ENCODE measurements at regions not wholly inside any gene's neighbourhood (a gene's known extent, or its start where the extent isn't known, plus 50 kb on each side); places are given as distances from the start of the nearest gene placed in this dataset.

GRCh38 chr14:82755923-82756322 is 1222.3 kb upstream of the SEL1L start:
- Histone ChIP-seq H3K9ac (ENCODE audit: low read depth in 1 of 2, low read length in 2 of 2) (no peak overlapping the region), H3K4me3 (ENCODE audit: low read depth in 1 of 2, low read length in 2 of 2) (no peak overlapping the region), H3K9me3 (ENCODE audit: control insufficient read depth in 1 of 2, low read length in 2 of 2) (peaks cover 2 to 4% of the 10 kb centered on the region in 2 donors), H3K4me1 (ENCODE audit: control insufficient read depth in 1 of 2, insufficient read depth in 2 of 2, low read length in 2 of 2) (no peaks in the 10 kb centered on the region), H3K27ac (ENCODE audit: low read depth, low read length) (no peak overlapping the region), H3K27me3 (ENCODE audit: control insufficient read depth in 1 of 2, insufficient read depth in 2 of 2, low read length in 2 of 2) (no peaks in the 10 kb centered on the region), H3K36me3 (ENCODE audit: control insufficient read depth in 1 of 2, insufficient read depth in 2 of 2, low read length in 2 of 2) (no peaks in the 10 kb centered on the region)

GRCh38 chr14:82757776-82758175 is 1224.1 kb upstream of the SEL1L start:
- no peak overlapping the region for H3K27ac ChIP-seq (ENCODE audit: low read depth, low read length)
- no peaks in the 10 kb centered on the region for H3K27me3 ChIP-seq (ENCODE audit: control insufficient read depth in 1 of 2, insufficient read depth in 2 of 2, low read length in 2 of 2)
- H3K9ac ChIP-seq (ENCODE audit: low read depth in 1 of 2, low read length in 2 of 2), result no peak overlapping the region
- no peaks in the 10 kb centered on the region for H3K4me1 ChIP-seq (ENCODE audit: control insufficient read depth in 1 of 2, insufficient read depth in 2 of 2, low read length in 2 of 2)
- no peaks in the 10 kb centered on the region for H3K36me3 ChIP-seq (ENCODE audit: control insufficient read depth in 1 of 2, insufficient read depth in 2 of 2, low read length in 2 of 2)
- H3K4me3 ChIP-seq (ENCODE audit: low read depth in 1 of 2, low read length in 2 of 2), result no peak overlapping the region
- H3K9me3 ChIP-seq (ENCODE audit: control insufficient read depth in 1 of 2, low read length in 2 of 2), result peaks cover 2 to 4% of the 10 kb centered on the region in 2 donors

- no peaks in the 10 kb centered on the region for H3K27me3 ChIP-seq (ENCODE audit: control insufficient read depth in 1 of 2, insufficient read depth in 2 of 2, low read length in 2 of 2)
- no peaks in the 10 kb centered on the region for H3K36me3 ChIP-seq (ENCODE audit: control insufficient read depth in 1 of 2, insufficient read depth in 2 of 2, low read length in 2 of 2)
- no peak overlapping the region for H3K9ac ChIP-seq (ENCODE audit: low read depth in 1 of 2, low read length in 2 of 2)
- no peak overlapping the region for H3K4me3 ChIP-seq (ENCODE audit: low read depth in 1 of 2, low read length in 2 of 2)
- no peaks in the 10 kb centered on the region for H3K4me1 ChIP-seq (ENCODE audit: control insufficient read depth in 1 of 2, insufficient read depth in 2 of 2, low read length in 2 of 2)
- H3K27ac ChIP-seq (ENCODE audit: low read depth, low read length), result no peak overlapping the region
- H3K9me3 ChIP-seq (ENCODE audit: control insufficient read depth in 1 of 2, low read length in 2 of 2), result no peaks in the 10 kb centered on the region
Measured at GRCh38 chr14:82759656-82760055, 1226.0 kb upstream of the SEL1L start.

GRCh38 chr14:82766123-82766522 is 1232.5 kb upstream of the SEL1L start:
- Histone ChIP-seq H3K27me3 (ENCODE audit: control insufficient read depth in 1 of 2, insufficient read depth in 2 of 2, low read length in 2 of 2) (no peaks in the 10 kb centered on the region), H3K9ac (ENCODE audit: low read depth in 1 of 2, low read length in 2 of 2) (no peak overlapping the region), H3K36me3 (ENCODE audit: control insufficient read depth in 1 of 2, insufficient read depth in 2 of 2, low read length in 2 of 2) (no peaks in the 10 kb centered on the region), H3K27ac (ENCODE audit: low read depth, low read length) (no peak overlapping the region), H3K4me3 (ENCODE audit: low read depth in 1 of 2, low read length in 2 of 2) (no peak overlapping the region), H3K4me1 (ENCODE audit: control insufficient read depth in 1 of 2, insufficient read depth in 2 of 2, low read length in 2 of 2) (no peaks in the 10 kb centered on the region), H3K9me3 (ENCODE audit: control insufficient read depth in 1 of 2, low read length in 2 of 2) (no peaks in the 10 kb centered on the region)

GRCh38 chr14:82766996-82767395 is 1233.3 kb upstream of the SEL1L start:
- Histone ChIP-seq H3K36me3 (ENCODE audit: control insufficient read depth in 1 of 2, insufficient read depth in 2 of 2, low read length in 2 of 2) (no peaks in the 10 kb centered on the region), H3K4me1 (ENCODE audit: control insufficient read depth in 1 of 2, insufficient read depth in 2 of 2, low read length in 2 of 2) (no peaks in the 10 kb centered on the region), H3K4me3 (ENCODE audit: low read depth in 1 of 2, low read length in 2 of 2) (no peak overlapping the region), H3K9ac (ENCODE audit: low read depth in 1 of 2, low read length in 2 of 2) (no peak overlapping the region), H3K27ac (ENCODE audit: low read depth, low read length) (no peak overlapping the region), H3K27me3 (ENCODE audit: control insufficient read depth in 1 of 2, insufficient read depth in 2 of 2, low read length in 2 of 2) (no peaks in the 10 kb centered on the region), H3K9me3 (ENCODE audit: control insufficient read depth in 1 of 2, low read length in 2 of 2) (no peaks in the 10 kb centered on the region)

GRCh38 chr14:82776958-82777357 is 1243.3 kb upstream of the SEL1L start:
- H3K36me3 ChIP-seq (ENCODE audit: control insufficient read depth in 1 of 2, insufficient read depth in 2 of 2, low read length in 2 of 2), result no peaks in the 10 kb centered on the region
- no peaks in the 10 kb centered on the region for H3K27me3 ChIP-seq (ENCODE audit: control insufficient read depth in 1 of 2, insufficient read depth in 2 of 2, low read length in 2 of 2)
- H3K9me3 ChIP-seq (ENCODE audit: control insufficient read depth in 1 of 2, low read length in 2 of 2), result peaks cover 0 to 2% of the 10 kb centered on the region in 2 donors
- no peak overlapping the region for H3K4me3 ChIP-seq (ENCODE audit: low read depth in 1 of 2, low read length in 2 of 2)
- no peak overlapping the region for H3K27ac ChIP-seq (ENCODE audit: low read depth, low read length)
- no peaks in the 10 kb centered on the region for H3K4me1 ChIP-seq (ENCODE audit: control insufficient read depth in 1 of 2, insufficient read depth in 2 of 2, low read length in 2 of 2)
- no peak overlapping the region for H3K9ac ChIP-seq (ENCODE audit: low read depth in 1 of 2, low read length in 2 of 2)

- Histone ChIP-seq H3K36me3 (ENCODE audit: control insufficient read depth in 1 of 2, insufficient read depth in 2 of 2, low read length in 2 of 2) (no peaks in the 10 kb centered on the region), H3K9ac (ENCODE audit: low read depth in 1 of 2, low read length in 2 of 2) (no peak overlapping the region), H3K4me1 (ENCODE audit: control insufficient read depth in 1 of 2, insufficient read depth in 2 of 2, low read length in 2 of 2) (no peaks in the 10 kb centered on the region), H3K9me3 (ENCODE audit: control insufficient read depth in 1 of 2, low read length in 2 of 2) (peaks cover 0 to 2% of the 10 kb centered on the region in 2 donors), H3K27ac (ENCODE audit: low read depth, low read length) (no peak overlapping the region), H3K4me3 (ENCODE audit: low read depth in 1 of 2, low read length in 2 of 2) (no peak overlapping the region), H3K27me3 (ENCODE audit: control insufficient read depth in 1 of 2, insufficient read depth in 2 of 2, low read length in 2 of 2) (no peaks in the 10 kb centered on the region)
Measured at GRCh38 chr14:82778008-82778590, 1244.4 kb upstream of the SEL1L start.

- no peak overlapping the region for H3K27ac ChIP-seq (ENCODE audit: low read depth, low read length)
- H3K4me1 ChIP-seq (ENCODE audit: control insufficient read depth in 1 of 2, insufficient read depth in 2 of 2, low read length in 2 of 2), result no peaks in the 10 kb centered on the region
- no peaks in the 10 kb centered on the region for H3K27me3 ChIP-seq (ENCODE audit: control insufficient read depth in 1 of 2, insufficient read depth in 2 of 2, low read length in 2 of 2)
- no peak overlapping the region for H3K9ac ChIP-seq (ENCODE audit: low read depth in 1 of 2, low read length in 2 of 2)
- peaks cover 2 to 3% of the 10 kb centered on the region in 2 donors for H3K9me3 ChIP-seq (ENCODE audit: control insufficient read depth in 1 of 2, low read length in 2 of 2)
- no peaks in the 10 kb centered on the region for H3K36me3 ChIP-seq (ENCODE audit: control insufficient read depth in 1 of 2, insufficient read depth in 2 of 2, low read length in 2 of 2)
- no peak overlapping the region for H3K4me3 ChIP-seq (ENCODE audit: low read depth in 1 of 2, low read length in 2 of 2)
Measured at GRCh38 chr14:82778601-82779000, 1244.9 kb upstream of the SEL1L start.

- no peaks in the 10 kb centered on the region for H3K27me3 ChIP-seq (ENCODE audit: control insufficient read depth in 1 of 2, insufficient read depth in 2 of 2, low read length in 2 of 2)
- H3K9me3 ChIP-seq (ENCODE audit: control insufficient read depth in 1 of 2, low read length in 2 of 2), result peaks cover 2 to 3% of the 10 kb centered on the region in 2 donors
- no peak overlapping the region for H3K4me3 ChIP-seq (ENCODE audit: low read depth in 1 of 2, low read length in 2 of 2)
- H3K36me3 ChIP-seq (ENCODE audit: control insufficient read depth in 1 of 2, insufficient read depth in 2 of 2, low read length in 2 of 2), result no peaks in the 10 kb centered on the region
- no peak overlapping the region for H3K9ac ChIP-seq (ENCODE audit: low read depth in 1 of 2, low read length in 2 of 2)
- H3K27ac ChIP-seq (ENCODE audit: low read depth, low read length), result no peak overlapping the region
- H3K4me1 ChIP-seq (ENCODE audit: control insufficient read depth in 1 of 2, insufficient read depth in 2 of 2, low read length in 2 of 2), result no peaks in the 10 kb centered on the region
Measured at GRCh38 chr14:82779301-82779700, 1245.6 kb upstream of the SEL1L start.

GRCh38 chr14:82785756-82786482 is 1252.3 kb upstream of the SEL1L start:
- H3K9me3 ChIP-seq (ENCODE audit: control insufficient read depth in 1 of 2, low read length in 2 of 2), result peaks cover 0 to 3% of the 10 kb centered on the region in 2 donors
- H3K4me1 ChIP-seq (ENCODE audit: control insufficient read depth in 1 of 2, insufficient read depth in 2 of 2, low read length in 2 of 2), result no peaks in the 10 kb centered on the region
- no peak overlapping the region for H3K27ac ChIP-seq (ENCODE audit: low read depth, low read length)
- no peak overlapping the region for H3K4me3 ChIP-seq (ENCODE audit: low read depth in 1 of 2, low read length in 2 of 2)
- H3K9ac ChIP-seq (ENCODE audit: low read depth in 1 of 2, low read length in 2 of 2), result no peak overlapping the region
- H3K36me3 ChIP-seq (ENCODE audit: control insufficient read depth in 1 of 2, insufficient read depth in 2 of 2, low read length in 2 of 2), result no peaks in the 10 kb centered on the region
- no peaks in the 10 kb centered on the region for H3K27me3 ChIP-seq (ENCODE audit: control insufficient read depth in 1 of 2, insufficient read depth in 2 of 2, low read length in 2 of 2)
